ENCODE measurements at regions not wholly inside any gene's neighbourhood (a gene's known extent, or its start where the extent isn't known, plus 50 kb on each side); places are given as distances from the start of the nearest gene placed in this dataset.
"Not testable (repeated sequence)": the region's sequence is repeated elsewhere in the genome, so short reads cannot be mapped to it uniquely, and the experiment has no call there.

DNA sequence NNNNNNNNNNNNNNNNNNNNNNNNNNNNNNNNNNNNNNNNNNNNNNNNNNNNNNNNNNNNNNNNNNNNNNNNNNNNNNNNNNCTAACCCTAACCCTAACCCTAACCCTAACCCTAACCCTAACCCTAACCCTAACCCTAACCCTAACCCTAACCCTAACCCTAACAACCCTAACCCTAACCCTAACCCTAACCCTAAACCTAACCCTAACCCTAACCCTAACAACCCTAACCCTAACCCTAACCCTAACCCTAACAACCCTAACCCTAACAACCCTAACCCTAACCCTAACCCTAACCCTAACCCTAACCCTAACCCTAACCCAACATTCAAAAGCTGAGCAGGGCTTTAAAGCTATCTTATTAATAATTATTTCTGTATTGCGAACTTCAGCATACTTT is 182.5 kb upstream of the FAM20C start:
- not testable (repeated sequence) for H3K4me3 ChIP-seq (ENCODE audit: low read depth, low read length); DNase-seq (ENCODE audit: low read depth)

DNA sequence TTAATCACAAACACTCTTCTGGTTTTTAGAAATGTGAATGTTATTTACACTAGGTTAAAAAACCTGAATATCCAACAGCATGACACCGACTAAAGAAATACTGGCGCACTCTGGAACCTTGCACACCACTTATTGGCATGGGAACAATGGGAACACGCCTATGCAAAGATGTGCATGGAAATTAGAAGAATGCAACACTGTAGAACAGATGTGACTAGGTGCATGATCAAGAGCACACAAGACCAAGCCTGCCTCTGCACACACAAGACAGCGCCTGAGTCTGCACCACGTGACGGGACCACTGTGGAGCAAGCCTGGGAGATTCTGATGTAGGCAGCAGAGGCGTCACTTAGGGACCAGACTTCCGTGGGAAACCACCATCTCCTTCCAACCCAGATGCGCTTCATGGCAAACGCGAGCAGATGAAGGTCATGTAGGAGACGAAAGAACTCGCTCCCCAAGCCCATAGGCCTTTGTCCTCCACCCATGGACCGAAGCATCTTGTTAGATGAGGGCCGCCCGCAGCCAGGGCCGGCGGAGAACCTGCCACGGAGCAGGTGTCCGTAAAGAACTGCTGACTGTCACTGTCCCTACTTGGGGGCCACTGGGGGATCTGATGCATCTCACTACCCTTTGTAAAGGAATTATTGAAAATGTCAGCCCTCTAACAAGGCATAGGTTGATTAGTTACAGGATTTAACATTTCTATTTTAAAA is 159.6 kb upstream of the FAM20C start:
- not testable (repeated sequence) for H3K4me3 ChIP-seq (ENCODE audit: low read depth, low read length); DNase-seq (ENCODE audit: low read depth)

DNA sequence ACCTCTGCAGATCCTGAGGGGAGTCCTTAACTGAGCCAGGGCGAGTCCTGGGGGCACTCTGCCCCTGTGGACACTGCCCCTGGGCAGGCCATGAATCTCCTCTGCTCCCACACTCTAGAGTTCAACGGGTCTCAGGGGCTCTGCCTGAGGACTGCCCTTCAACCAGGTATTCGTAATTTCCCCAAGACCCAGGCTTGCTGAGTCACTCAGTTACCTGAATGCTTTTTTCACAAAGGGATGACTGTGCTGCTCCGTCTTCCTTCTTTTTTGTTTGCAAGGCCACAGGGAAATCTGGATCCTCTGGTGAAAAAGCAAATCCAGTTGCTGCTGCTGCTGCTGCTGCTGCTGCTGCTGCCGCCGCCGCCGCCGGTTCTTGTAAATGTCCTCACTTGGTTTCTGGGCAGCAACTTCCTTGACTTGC is 157.2 kb upstream of the FAM20C start:
- not testable (repeated sequence) for H3K4me3 ChIP-seq (ENCODE audit: low read depth, low read length); DNase-seq (ENCODE audit: low read depth)

DNA sequence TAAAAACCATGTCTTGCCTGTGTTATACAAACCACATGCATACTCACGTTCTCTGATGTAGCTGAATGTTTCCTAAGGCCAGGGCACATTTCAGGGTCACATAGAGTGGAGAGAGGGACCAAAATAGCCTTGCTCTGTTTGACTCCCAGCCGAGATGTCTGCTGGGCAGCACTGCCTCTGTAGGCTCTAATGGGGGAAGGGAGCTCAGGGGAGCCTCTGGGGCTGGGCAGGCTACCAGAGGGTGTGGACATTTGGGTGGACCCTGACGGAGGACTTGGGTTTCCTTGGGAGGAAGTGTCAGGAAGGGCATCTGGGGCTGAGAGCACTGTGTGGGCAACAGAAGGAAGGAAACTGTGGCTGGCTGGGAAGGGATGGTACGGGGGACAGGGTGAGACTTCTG is 155.8 kb upstream of the FAM20C start:
- DNase-seq (ENCODE audit: low read depth) = not testable (repeated sequence)

DNA sequence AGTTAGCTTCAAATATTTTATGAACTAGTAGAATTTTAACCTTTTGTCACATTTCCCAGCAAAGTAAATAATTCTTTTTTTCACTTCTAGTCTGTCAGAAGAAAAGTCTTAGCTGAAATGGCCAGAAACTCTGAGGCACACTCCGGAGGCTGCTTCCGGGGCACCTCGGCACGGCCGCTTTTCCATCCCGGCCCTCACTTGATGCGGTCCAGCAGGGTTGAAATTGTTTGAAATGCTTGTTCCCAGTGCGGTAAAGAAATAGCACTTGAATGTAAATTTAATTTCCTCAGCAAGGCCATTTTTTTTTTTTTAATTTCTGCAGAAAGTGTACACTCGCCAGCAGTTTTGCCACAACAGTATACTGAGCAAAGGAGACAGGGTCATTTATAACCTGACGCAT is 154.7 kb upstream of the FAM20C start:
- not testable (repeated sequence) for DNase-seq (ENCODE audit: low read depth); H3K4me3 ChIP-seq (ENCODE audit: low read depth, low read length)

More for the DNA sequence above, 155.8 kb upstream of the FAM20C start:
- H3K4me3 ChIP-seq (ENCODE audit: low read depth, low read length) = not testable (repeated sequence)

DNA sequence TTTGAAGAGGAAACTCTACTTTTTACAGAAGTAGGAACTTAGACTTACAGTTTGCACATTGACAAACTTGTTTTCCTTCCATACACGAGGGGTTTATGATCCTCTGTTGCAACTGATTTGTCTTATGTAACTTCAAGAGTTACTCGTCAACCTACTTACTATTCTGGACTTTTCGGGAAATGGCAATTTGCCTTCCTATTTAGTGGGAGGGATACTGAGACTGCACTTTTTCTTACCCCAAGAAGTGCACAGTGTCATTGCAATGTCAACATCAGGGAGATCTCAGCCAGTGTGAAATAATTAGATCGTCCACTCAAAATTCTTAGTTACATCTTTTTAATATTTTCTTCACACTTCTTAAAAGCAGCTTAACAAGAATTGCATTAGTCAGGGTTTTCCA is 153.9 kb upstream of the FAM20C start:
- H3K4me3 ChIP-seq (ENCODE audit: low read depth, low read length); DNase-seq (ENCODE audit: low read depth): not testable (repeated sequence)

DNA sequence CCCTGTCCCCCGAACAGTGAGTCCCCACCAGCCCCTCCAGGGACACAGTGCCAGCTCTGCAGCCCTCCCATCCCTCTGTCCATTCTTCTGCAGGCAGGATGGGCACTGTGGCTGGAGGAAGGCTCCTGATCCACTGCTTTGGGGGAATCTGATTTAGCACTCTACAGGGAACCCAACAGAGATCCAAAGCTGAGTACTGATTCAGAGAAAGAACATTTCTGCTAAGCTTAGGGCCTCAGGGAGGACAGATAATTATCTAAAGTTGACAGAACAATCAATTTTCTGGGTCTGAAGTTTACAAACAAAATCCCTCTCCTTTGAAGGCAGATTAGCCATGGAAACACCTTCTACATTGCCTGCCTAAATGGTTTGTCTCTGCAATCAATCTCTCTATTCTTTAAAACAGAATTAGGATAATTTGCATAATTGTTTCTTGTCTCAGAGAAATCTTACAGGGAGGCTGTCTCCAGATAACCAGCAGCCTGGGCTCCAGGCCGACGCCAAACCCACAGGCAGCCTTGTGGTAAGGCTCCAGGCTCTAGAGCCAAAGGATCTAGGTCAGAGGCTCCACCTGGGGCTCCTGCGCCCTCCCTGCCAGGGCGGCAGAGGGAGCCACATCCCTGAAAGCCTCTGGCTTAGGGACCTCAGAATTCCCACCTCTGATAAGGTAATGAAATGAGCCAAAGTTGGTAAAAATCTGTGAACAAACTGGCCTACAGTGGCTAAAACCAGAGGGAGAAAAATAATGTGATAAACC is 152.2 kb upstream of the FAM20C start:
- H3K4me3 ChIP-seq (ENCODE audit: low read depth, low read length); DNase-seq (ENCODE audit: low read depth): not testable (repeated sequence)

DNA sequence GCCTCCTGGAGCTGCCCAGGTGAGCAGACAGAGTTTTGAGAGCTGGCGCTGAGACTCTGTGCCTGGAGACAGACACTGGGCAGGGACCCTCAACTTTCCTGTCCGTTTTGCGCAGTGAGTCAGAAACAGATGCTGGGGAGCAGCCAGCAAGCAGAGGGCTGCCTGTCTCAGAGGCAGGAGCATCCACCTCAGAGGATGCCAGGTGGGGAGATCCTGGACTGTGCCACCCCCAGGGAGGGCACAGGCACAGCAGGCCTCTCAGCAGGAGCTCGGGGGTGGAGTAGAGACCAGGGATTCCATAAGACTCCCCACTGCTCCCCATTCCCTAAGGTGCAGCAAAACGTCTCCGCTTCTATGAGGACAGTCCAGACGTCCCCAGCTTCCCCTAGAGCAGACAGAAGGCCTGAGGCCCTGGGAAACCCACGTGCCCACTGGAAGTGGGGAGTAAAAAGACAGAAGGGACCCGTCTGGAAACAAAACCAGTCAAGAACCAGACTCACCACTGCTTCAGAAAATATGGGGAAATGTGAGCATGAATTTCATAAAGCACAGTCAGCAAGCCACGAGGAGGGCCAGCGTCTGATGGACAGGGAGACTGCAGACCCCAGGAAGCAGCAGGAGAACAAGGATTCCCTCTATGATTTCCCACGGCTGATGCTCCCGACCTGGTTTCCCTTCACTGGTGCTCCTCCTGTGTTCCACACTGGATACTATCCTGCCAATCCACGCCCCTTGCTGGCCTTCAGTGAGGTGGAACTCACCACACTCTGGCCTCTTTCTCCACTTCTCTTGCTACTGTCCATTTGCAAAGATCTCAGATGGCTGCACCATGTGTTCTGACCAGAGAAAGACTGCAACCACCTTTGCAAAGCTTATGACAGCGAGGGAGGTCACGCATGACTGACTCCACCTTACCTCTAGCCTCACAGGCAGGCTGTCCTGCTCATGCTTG is 151.3 kb upstream of the FAM20C start:
- DNase-seq (ENCODE audit: low read depth) = no peak
- no peak overlapping the region for H3K4me3 ChIP-seq (ENCODE audit: low read depth, low read length)
- TF ChIP-seq, protein P1, sequence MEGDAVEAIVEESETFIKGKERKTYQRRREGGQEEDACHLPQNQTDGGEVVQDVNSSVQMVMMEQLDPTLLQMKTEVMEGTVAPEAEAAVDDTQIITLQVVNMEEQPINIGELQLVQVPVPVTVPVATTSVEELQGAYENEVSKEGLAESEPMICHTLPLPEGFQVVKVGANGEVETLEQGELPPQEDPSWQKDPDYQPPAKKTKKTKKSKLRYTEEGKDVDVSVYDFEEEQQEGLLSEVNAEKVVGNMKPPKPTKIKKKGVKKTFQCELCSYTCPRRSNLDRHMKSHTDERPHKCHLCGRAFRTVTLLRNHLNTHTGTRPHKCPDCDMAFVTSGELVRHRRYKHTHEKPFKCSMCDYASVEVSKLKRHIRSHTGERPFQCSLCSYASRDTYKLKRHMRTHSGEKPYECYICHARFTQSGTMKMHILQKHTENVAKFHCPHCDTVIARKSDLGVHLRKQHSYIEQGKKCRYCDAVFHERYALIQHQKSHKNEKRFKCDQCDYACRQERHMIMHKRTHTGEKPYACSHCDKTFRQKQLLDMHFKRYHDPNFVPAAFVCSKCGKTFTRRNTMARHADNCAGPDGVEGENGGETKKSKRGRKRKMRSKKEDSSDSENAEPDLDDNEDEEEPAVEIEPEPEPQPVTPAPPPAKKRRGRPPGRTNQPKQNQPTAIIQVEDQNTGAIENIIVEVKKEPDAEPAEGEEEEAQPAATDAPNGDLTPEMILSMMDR (conservative IDR thresholded peaks at IDR 0.05; ENCODE audit: low read depth, low read length) = peak; percentile 3

DNA sequence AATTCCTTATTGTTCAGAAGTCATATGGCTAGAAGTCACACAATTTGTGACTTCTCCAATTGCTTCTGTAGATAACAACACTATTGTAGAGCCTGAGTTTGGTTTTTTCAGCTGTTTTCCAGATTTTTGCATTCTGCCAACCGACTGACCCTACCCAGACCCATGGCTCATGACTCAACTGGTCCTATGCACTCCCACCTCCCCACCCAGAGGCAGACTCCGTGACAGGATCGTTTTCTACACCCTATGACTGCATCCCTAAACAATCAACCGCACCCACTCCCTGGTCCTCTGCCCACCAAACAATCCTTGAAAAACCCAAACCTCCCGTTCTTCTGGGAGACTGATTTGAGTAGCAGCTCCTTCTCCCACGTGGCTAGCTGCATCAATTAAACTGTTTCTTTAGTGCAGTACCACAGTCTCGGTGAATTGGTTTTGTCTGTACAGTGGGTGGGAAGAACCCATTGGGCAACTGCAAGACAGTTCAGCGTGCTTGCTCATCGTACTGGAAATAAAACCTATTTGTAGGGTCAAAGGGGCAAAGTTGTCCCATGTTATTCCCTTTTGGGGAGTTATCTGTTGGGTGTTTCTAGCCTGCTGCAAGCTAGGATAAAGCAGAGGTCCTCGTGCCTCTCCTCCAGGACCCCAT is 150.3 kb upstream of the FAM20C start:
- TF ChIP-seq, protein P1 (conservative IDR thresholded peaks at IDR 0.05; ENCODE audit: low read depth, low read length) = no peak
- no peak for DNase-seq (ENCODE audit: low read depth)
- no peak overlapping the region for H3K4me3 ChIP-seq (ENCODE audit: low read depth, low read length)

DNA sequence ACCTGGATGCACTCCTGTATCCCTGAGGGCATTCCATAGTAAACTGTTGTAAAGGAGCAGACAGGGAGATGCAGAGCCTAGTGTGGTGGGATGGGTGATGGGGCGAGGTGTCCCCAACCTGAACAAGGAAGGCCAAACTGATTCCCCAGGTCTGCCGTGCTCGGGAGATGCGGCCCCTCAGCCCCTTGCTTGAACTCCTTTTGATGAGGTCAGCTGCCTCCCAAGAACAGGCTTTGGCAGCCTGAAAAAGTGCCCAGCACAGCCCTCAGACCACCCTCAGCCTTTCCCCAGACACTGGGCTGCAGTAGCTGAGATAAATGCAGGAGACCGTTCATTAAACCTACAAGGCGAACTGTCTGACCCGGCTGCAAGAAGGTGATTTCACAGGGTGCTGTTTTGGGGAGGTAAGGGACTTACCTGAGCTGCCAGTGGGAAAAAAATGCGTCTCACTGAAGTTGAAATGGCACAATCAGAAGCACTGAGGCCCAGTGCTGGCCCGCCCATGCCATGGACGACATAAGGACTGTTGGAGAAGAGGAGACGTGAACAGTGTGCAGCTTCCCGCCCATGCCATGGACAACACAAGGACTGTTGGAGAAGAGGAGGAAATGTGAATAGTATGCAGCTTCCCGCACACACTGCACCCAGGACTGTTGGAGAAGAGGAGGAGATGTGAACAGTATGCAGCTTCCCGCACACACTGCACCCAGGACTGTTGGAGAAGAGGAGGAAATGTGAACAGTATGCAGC is 148.4 kb upstream of the FAM20C start:
- no peak overlapping the region for H3K4me3 ChIP-seq (ENCODE audit: low read depth, low read length)
- TF ChIP-seq, protein P1 (conservative IDR thresholded peaks at IDR 0.05; ENCODE audit: low read depth, low read length) = no peak

More for the DNA sequence above, 148.4 kb upstream of the FAM20C start:
- no peak for DNase-seq (ENCODE audit: low read depth)

All from epithelial cell of proximal tubule (primary cell).